Ishikawa (cell line): ENCODE measurements at regions not wholly inside any gene's neighbourhood (a gene's known extent, or its start where the extent isn't known, plus 50 kb on each side); places are given as distances from the start of the nearest gene placed in this dataset.

Experiments used
- CEBPB ChIP-seq: IDR thresholded peaks from 2 replicates; pipeline ENCODE4 v1.6.1; 2012
- CREB1 ChIP-seq: IDR thresholded peaks from 2 replicates; pipeline ENCODE4 v1.6.1; 2012; ENCODE audit warnings: low read depth
- EGR1 ChIP-seq: IDR thresholded peaks from 2 replicates; pipeline ENCODE4 v1.6.1; 2012
- EP300 ChIP-seq: IDR thresholded peaks from 2 replicates; pipeline ENCODE4 v1.6.1; 2012; ENCODE audit warnings: borderline replicate concordance
- FOXM1 ChIP-seq: IDR thresholded peaks from 2 replicates; pipeline ENCODE4 v1.6.1; 2012; ENCODE audit warnings: low read depth, borderline replicate concordance
- NFIC ChIP-seq: IDR thresholded peaks from 2 replicates; pipeline ENCODE4 v1.6.1; 2012
- RAD21 ChIP-seq: IDR thresholded peaks from 2 replicates; pipeline ENCODE4 v1.6.1; 2012; ENCODE audit warnings: low read depth
- TAF1 ChIP-seq: IDR thresholded peaks from 2 replicates; pipeline ENCODE4 v1.6.1; 2012; ENCODE audit warnings: low read depth, mild to moderate bottlenecking
- TCF12 ChIP-seq: IDR thresholded peaks from 2 replicates; pipeline ENCODE4 v1.6.1; 2012; ENCODE audit warnings: low read depth
- TEAD4 ChIP-seq: IDR thresholded peaks from 2 replicates; pipeline ENCODE4 v1.6.1; 2012
- YY1 ChIP-seq: IDR thresholded peaks from 2 replicates; pipeline ENCODE4 v1.6.1; 2012; ENCODE audit warnings: low read depth
- ZBTB7A ChIP-seq: IDR thresholded peaks from 2 replicates; pipeline ENCODE4 v1.6.1; 2012; ENCODE audit warnings: low read depth
- TF ChIP-seq, protein P1 (sequence below): IDR thresholded peaks from 2 replicates; pipeline ENCODE4 v1.6.1; 2012; ENCODE audit warnings: low read depth, mild to moderate bottlenecking
- TF ChIP-seq, protein P2 (sequence below): IDR thresholded peaks from 2 replicates; pipeline ENCODE4 v1.6.1; 2012
- TF ChIP-seq, protein P3 (sequence below): IDR thresholded peaks from 2 replicates; pipeline ENCODE4 v1.6.1; 2012

DNA sequence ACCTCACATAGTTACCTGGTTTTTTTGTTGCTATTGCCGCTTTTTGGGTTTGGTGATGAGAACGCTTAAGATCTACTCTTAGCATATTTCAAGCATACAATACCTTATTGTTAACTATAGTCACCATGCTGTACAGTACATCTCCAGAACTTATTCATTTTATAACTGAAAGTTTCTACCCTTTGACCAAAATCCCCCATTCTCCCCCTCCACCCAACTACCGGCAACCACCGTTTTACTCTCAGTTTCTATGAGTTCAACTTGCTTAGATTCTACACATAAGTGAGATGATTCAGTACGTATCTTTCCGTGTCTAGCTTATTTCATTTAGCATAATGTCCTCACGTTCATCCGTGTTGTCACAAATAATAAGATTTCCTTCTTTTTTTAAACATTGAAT is 86.7 kb upstream of the IL6 start:
- no peak for TF ChIP-seq EGR1
- no peak for TF ChIP-seq RAD21
- no peak for TF ChIP-seq ZBTB7A
- TF ChIP-seq TEAD4, result no peak
- TF ChIP-seq FOXM1, result no peak
- TF ChIP-seq, protein P1, sequence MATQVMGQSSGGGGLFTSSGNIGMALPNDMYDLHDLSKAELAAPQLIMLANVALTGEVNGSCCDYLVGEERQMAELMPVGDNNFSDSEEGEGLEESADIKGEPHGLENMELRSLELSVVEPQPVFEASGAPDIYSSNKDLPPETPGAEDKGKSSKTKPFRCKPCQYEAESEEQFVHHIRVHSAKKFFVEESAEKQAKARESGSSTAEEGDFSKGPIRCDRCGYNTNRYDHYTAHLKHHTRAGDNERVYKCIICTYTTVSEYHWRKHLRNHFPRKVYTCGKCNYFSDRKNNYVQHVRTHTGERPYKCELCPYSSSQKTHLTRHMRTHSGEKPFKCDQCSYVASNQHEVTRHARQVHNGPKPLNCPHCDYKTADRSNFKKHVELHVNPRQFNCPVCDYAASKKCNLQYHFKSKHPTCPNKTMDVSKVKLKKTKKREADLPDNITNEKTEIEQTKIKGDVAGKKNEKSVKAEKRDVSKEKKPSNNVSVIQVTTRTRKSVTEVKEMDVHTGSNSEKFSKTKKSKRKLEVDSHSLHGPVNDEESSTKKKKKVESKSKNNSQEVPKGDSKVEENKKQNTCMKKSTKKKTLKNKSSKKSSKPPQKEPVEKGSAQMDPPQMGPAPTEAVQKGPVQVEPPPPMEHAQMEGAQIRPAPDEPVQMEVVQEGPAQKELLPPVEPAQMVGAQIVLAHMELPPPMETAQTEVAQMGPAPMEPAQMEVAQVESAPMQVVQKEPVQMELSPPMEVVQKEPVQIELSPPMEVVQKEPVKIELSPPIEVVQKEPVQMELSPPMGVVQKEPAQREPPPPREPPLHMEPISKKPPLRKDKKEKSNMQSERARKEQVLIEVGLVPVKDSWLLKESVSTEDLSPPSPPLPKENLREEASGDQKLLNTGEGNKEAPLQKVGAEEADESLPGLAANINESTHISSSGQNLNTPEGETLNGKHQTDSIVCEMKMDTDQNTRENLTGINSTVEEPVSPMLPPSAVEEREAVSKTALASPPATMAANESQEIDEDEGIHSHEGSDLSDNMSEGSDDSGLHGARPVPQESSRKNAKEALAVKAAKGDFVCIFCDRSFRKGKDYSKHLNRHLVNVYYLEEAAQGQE, result no peak
- TF ChIP-seq, protein P2, sequence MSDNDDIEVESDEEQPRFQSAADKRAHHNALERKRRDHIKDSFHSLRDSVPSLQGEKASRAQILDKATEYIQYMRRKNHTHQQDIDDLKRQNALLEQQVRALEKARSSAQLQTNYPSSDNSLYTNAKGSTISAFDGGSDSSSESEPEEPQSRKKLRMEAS, result no peak
- no peak for TF ChIP-seq TCF12
- no peak for TF ChIP-seq CREB1
- TF ChIP-seq YY1, result no peak
- TF ChIP-seq CEBPB, result no peak
- no peak for TF ChIP-seq EP300
- TF ChIP-seq NFIC, result no peak
- TF ChIP-seq, protein P3, sequence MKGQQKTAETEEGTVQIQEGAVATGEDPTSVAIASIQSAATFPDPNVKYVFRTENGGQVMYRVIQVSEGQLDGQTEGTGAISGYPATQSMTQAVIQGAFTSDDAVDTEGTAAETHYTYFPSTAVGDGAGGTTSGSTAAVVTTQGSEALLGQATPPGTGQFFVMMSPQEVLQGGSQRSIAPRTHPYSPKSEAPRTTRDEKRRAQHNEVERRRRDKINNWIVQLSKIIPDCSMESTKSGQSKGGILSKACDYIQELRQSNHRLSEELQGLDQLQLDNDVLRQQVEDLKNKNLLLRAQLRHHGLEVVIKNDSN, result no peak
- no peak for TF ChIP-seq TAF1

DNA sequence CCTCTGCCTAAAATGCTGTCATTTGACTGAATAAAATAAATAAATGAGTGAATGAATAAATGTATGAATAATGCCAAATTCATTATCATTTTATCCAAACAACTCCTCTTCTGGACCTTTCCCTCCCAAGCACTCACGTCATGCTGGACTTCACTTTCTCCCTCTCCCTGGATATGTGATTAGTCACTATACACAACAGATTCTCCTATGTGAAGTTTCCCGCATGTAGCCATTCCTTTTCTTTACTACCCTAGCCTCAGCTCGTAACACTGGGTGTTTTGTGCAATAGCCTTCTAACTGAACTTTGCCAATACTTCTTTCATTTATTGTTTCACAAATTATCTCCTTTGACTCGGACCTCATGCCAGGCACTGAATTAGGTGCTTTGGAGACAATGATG is 87.6 kb upstream of the IL6 start:
- TF ChIP-seq, protein P1, result no peak
- TF ChIP-seq, protein P3, result no peak

DNA sequence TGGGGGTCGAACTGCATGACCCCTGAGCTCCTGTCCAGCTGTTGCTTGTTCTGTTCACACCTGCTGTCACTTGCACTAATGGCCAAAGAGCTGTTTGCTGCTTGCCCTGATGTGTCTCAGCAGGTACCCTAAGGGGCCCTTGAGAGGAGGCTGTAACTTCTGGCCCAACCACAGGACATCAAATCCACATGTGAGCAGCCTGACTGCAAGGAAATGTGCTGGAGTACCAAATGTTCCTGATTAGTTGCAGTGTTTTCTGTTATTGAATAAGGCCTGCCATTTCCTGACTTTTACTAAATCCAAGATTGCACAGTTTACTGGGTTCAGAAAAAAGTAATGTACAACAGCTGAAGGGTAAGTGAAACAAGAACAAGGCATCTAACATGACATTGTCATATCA is 91.7 kb upstream of the IL6 start:
- TF ChIP-seq ZBTB7A (no peak), NFIC (no peak), YY1 (no peak), EP300 (no peak), CREB1 (no peak), EGR1 (no peak), RAD21 (no peak), FOXM1 (no peak), CEBPB (no peak), TAF1 (no peak)
- TF ChIP-seq, protein P3, result no peak

DNA sequence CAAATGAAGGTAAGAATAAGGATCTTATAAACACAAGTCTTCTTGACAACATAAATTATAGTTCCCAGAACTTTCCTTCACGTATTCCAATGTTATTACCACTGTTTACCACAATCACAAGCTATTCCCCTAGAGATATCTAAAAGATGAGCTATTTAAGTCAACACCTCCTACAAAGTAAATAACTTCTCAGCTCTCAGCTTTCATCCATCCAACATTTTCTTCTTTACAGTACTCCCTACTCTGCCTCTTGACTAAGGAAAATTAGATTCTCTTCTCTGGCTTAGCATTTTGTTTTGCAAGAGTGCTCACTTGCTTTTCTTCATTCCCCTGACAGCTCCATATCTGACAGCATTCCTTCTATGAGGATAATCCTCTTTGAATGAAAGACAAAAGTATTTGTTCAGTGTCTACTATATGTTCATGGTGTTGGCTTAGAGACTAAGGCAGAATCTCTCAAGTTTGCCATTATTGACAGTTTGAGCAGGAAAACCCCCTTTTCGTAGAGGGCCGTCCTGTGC is 93.0 kb upstream of the IL6 start:
- TF ChIP-seq FOXM1, result no peak
- no peak for TF ChIP-seq EGR1
- TF ChIP-seq CEBPB, result no peak
- TF ChIP-seq, protein P3, result no peak

DNA sequence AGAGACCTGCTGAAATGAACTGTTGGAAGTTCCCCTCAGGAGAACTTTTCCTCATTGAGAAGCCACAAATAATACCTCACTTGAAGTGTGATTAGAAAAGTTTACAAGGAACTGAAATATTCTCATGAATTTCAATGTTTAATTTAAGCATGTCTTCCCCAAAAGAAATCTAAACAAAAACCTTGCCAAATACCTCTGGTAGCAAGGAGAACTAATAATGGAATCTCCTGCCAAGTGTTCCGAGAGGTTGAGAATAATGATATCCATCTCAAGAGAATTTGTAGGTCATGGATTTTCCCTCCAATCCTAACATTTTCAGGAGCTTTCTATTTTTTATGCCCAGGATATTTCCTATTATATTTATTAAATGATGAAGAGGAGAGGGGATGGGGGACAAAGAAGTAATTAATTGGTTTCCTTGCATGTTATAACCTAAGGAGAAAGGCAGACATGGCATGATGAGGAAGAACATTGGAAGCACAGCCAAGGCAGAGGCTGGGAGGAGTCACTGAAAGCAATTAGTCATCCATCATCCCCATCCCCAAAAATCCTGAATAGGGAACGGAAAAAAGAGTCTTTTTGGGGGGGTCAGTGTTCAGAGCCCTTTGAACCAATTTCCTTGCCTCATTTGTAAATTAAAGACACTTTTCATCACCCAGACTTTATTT is 93.6 kb upstream of the IL6 start:
- TF ChIP-seq EP300 (no peak), NFIC (no peak), CEBPB (no peak), CREB1 (no peak), TEAD4 (no peak), YY1 (no peak), FOXM1 (no peak), ZBTB7A (no peak), RAD21 (no peak), EGR1 (no peak)
- TF ChIP-seq, protein P2, result no peak
- TF ChIP-seq, protein P3, result no peak
- TF ChIP-seq, protein P1, result no peak
